ENCODE measurements at regions not wholly inside any gene's neighbourhood (a gene's known extent, or its start where the extent isn't known, plus 50 kb on each side); places are given as distances from the start of the nearest gene placed in this dataset.

- TF ChIP-seq CTCF (IDR thresholded peaks at IDR 0.05; ENCODE audit: low read depth, low read length) (no peak), POLR2A (IDR thresholded peaks at IDR 0.05; ENCODE audit: extremely low read depth, insufficient read length) (no peak), MAX (IDR thresholded peaks at IDR 0.05; ENCODE audit: low read depth, low read length) (no peak), MYC (IDR thresholded peaks at IDR 0.05; ENCODE audit: low read depth, low read length) (no peak)
Observed at GRCh38 chr5:36392818-36393217, 91.1 kb upstream of the RANBP3L start.
